Ovary (tissue), 7 donors: ENCODE measurements at regions not wholly inside any gene's neighbourhood (a gene's known extent, or its start where the extent isn't known, plus 50 kb on each side); places are given as distances from the start of the nearest gene placed in this dataset.
A peak's percentile ranks its signal among the peaks of the same experiment; 100 is the strongest.

ENCODE experiments used
- DNase-seq, 5 donors: peaks; one replicate each; pipeline ENCODE4 v3.0.0-alpha.2; 2019 to 2020
- H3K27ac ChIP-seq, 2 donors: fragments of 200-600 bp; one replicate each; pipeline versions ENCODE4 v1.5.1 to v1.8.0; 2019 to 2022
- H3K27me3 ChIP-seq: fragments of 200-600 bp; one replicate; pipeline ENCODE4 v1.8.0; 2022
- H3K36me3 ChIP-seq: fragments of 200-600 bp; sonication (generic); one replicate; pipeline ENCODE4 v1.5.1; 2019
- H3K4me1 ChIP-seq: one replicate; pipeline ENCODE4 v1.8.1; 2013; ENCODE audit warnings: mild to moderate bottlenecking, moderate library complexity; ENCODE audit not compliant: insufficient read depth
- H3K4me3 ChIP-seq: fragments of 200-600 bp; sonication (generic); one replicate; pipeline ENCODE4 v1.5.1; 2017
- H3K9me3 ChIP-seq, 2 donors: fragments of 200-600 bp in 1 of 2; sonication (generic) in 1 of 2; one replicate each; pipeline versions ENCODE4 v1.5.1 to v1.8.1; 2013 to 2019; ENCODE audit warnings: mild to moderate bottlenecking in 1 of 2, moderate library complexity in 1 of 2
- CTCF ChIP-seq, 3 donors: fragments of 450-650 bp in 2 of 3; fragments of 200-600 bp in 1 of 3; IDR thresholded peaks; one replicate each; pipeline versions ENCODE4 v1.5.1 to v1.8.0; 2016 to 2022; ENCODE audit warnings: antibody characterized with exemption in 3 of 3, mild to moderate bottlenecking in 1 of 3
- EP300 ChIP-seq: sonication (generic); formaldehyde crosslinking; IDR thresholded peaks from one replicate; pipeline ENCODE4 v1.6.1; 2017; ENCODE audit warnings: antibody characterized with exemption
- POLR2A ChIP-seq: fragments of 450-650 bp; IDR thresholded peaks from one replicate; pipeline ENCODE4 v1.6.1; 2017; ENCODE audit warnings: antibody characterized with exemption, mild to moderate bottlenecking, moderate library complexity
- WGBS, 3 donors: extraction: QIAGEN DNeasy Blood & Tissue Kit in 1 of 3; methylation state at CpG; one replicate each; pipeline versions ENCODE4 v1.1.5 to v1.1.7; 2013 to 2017; 5-methylcytosine and 5-hydroxymethylcytosine counted together
- intact Hi-C, 4 donors: fragments of 100-400 bp; cut with DNase I; formaldehyde crosslinking; loops; one replicate each; pipeline versions ENCODE4 v1.11.0 to v1.15.1; 2022 to 2023
- donor health status: DM: no; HTN: no; CAD: no; lungs with moderate emphysema.
- donor health status: DM: no; HTN: no; CAD: no.
- donor health status: Bipolar disorder and iron deficiency.
- donor health status: DM: no; HTN: no; CAD: no.
- donor health status: DM: yes; HTN: yes; CAD: no.

GRCh38 chr21:36627242-36627641, 71.7 kb upstream of the SIM2 start:
- Histone ChIP-seq H3K9me3 (no peaks in the 10 kb centered on the region), H3K27ac (no peak overlapping the region), H3K36me3 (no peaks in the 10 kb centered on the region), H3K4me1 (no peaks in the 10 kb centered on the region), H3K4me3 (no peak overlapping the region), H3K27me3 (no peaks in the 10 kb centered on the region)
- DNase-seq, result no peak
- intact Hi-C loops, result no loop called here
- WGBS, 3 donors, result 89 to 96% (median 93%) methylated on average over 5 of the region's 5 CpGs
- no peak for TF ChIP-seq EP300
- no peak for TF ChIP-seq POLR2A
- TF ChIP-seq CTCF (IDR thresholded peaks at IDR 0.05), result no peak

GRCh38 chr21:36628106-36628505, 70.8 kb upstream of the SIM2 start:
- no peak for TF ChIP-seq POLR2A
- no peak for TF ChIP-seq CTCF (IDR thresholded peaks at IDR 0.05)
- no peak for TF ChIP-seq EP300
- Histone ChIP-seq H3K27ac (no peak overlapping the region), H3K9me3 (no peaks in the 10 kb centered on the region), H3K4me3 (no peak overlapping the region), H3K27me3 (no peaks in the 10 kb centered on the region), H3K36me3 (no peaks in the 10 kb centered on the region), H3K4me1 (no peaks in the 10 kb centered on the region)
- intact Hi-C loops, result no loop called here
- no peak for DNase-seq
- 80 to 83% (median 83%) methylated on average over 9 of the region's 9 CpGs for WGBS, 3 donors

GRCh38 chr21:36628761-36629460, 70.0 kb upstream of the SIM2 start:
- Histone ChIP-seq H3K4me1 (no peaks in the 10 kb centered on the region), H3K27me3 (no peaks in the 10 kb centered on the region), H3K4me3 (no peak overlapping the region), H3K36me3 (no peaks in the 10 kb centered on the region), H3K9me3 (no peaks in the 10 kb centered on the region), H3K27ac (no peak overlapping the region)
- WGBS, 3 donors, result 70 to 78% (median 76%) methylated on average over 13 of the region's 13 CpGs
- no peak for TF ChIP-seq CTCF (IDR thresholded peaks at IDR 0.05)
- TF ChIP-seq POLR2A, result no peak
- no peak for TF ChIP-seq EP300
- DNase-seq, result no peak
- intact Hi-C loops, result no loop called here

GRCh38 chr21:36630485-36631206, 68.3 kb upstream of the SIM2 start:
- intact Hi-C loops, result no loop called here
- WGBS, 3 donors, result 36 to 42% (median 42%) methylated on average over 19 of the region's 19 CpGs
- no peaks in the 10 kb centered on the region for H3K27me3 ChIP-seq
- DNase-seq, result peak in 2 of 5 donors; percentile 23 to 28
- no peaks in the 10 kb centered on the region for H3K36me3 ChIP-seq
- H3K4me1 ChIP-seq, result no peaks in the 10 kb centered on the region
- H3K27ac ChIP-seq, result no peak overlapping the region
- no peak overlapping the region for H3K4me3 ChIP-seq
- no peaks in the 10 kb centered on the region for H3K9me3 ChIP-seq
- TF ChIP-seq POLR2A (no peak), EP300 (no peak), CTCF (IDR thresholded peaks at IDR 0.05) (no peak)
